Ectodermal cell (in vitro differentiated cells): ENCODE measurements at regions not wholly inside any gene's neighbourhood (a gene's known extent, or its start where the extent isn't known, plus 50 kb on each side); places are given as distances from the start of the nearest gene placed in this dataset.

Experiments used
- H3K27ac ChIP-seq: 2 replicates; pipeline ENCODE4 v1.7.0; 2013; ENCODE audit warnings: mild to moderate bottlenecking, low read depth, low read length; ENCODE audit not compliant: insufficient read depth, poor library complexity, severe bottlenecking
- H3K27me3 ChIP-seq: 2 replicates; pipeline ENCODE4 v1.7.0; 2013; ENCODE audit warnings: mild to moderate bottlenecking, low read length; ENCODE audit not compliant: insufficient read depth, control insufficient read depth, poor library complexity, severe bottlenecking
- H3K36me3 ChIP-seq: one replicate; pipeline ENCODE4 v1.7.0; 2013; ENCODE audit warnings: low read length; ENCODE audit not compliant: control insufficient read depth, insufficient read depth
- H3K4me1 ChIP-seq: one replicate; pipeline ENCODE4 v1.7.0; 2013; ENCODE audit warnings: low read length; ENCODE audit not compliant: control insufficient read depth, insufficient read depth
- H3K4me3 ChIP-seq: 2 replicates; pipeline ENCODE4 v1.7.0; 2013; ENCODE audit warnings: low read depth, low read length, control low read depth; ENCODE audit not compliant: insufficient read depth
- H3K9me3 ChIP-seq: 2 replicates; pipeline ENCODE4 v1.7.0; 2013; ENCODE audit warnings: mild to moderate bottlenecking, low read length, moderate library complexity; ENCODE audit not compliant: control insufficient read depth
- WGBS, 2 experiments: methylation state at CpG; one replicate each; pipeline ENCODE4 v1.1.7; 2013; ENCODE audit warnings: missing lambda C conversion rate in 2 of 2; 5-methylcytosine and 5-hydroxymethylcytosine counted together

DNA sequence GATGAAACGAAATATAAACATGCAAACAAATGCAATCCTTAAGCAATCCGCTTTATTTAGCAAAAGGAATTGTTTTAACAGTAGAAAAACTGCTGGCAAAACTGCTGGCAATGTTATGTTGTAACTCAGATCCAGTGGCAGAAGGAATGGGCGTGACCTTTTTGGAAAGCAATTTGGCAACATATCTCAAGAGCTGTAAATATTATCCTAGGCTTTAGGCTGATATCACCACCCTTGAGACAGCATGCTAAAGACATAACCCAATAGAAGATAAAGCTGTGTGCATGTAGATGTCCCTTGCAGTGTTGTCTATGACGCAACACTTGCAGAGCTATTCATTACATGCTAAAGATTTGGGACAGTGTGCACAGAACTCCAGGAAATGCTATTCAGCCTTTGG, 138.5 kb downstream of the DICER1 start:
- no peak overlapping the region for H3K4me3 ChIP-seq
- H3K9me3 ChIP-seq, result no peaks in the 10 kb centered on the region
- WGBS, 2 experiments, result 92 to 94% methylated on average over 4 of the region's 4 CpGs
- no peaks in the 10 kb centered on the region for H3K4me1 ChIP-seq
- H3K36me3 ChIP-seq, result no peaks in the 10 kb centered on the region
- H3K27me3 ChIP-seq, result no peaks in the 10 kb centered on the region
- H3K27ac ChIP-seq, result no peak overlapping the region

DNA sequence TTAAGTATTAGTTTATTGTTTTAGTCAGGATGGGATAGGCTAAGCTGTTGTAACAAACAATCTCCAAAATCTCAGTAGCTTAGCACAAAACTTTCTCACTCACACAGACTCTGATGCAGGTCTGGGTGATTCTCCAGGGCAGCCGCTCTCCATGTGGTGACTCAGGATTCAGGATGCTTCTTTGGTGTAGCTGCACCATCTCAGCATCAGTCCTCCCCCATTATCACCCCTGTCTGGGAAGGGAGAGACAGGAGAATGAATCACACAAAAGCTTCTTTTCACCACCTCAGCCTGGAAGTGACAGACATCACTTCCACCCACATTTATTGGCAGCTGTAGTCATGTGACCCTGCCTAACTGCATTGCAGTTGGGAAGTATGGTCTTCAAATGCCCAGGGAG, 142.3 kb downstream of the DICER1 start:
- Histone ChIP-seq H3K27ac (no peak overlapping the region), H3K9me3 (no peaks in the 10 kb centered on the region), H3K4me3 (no peak overlapping the region), H3K27me3 (no peaks in the 10 kb centered on the region), H3K4me1 (no peaks in the 10 kb centered on the region), H3K36me3 (no peaks in the 10 kb centered on the region)
- WGBS, 2 experiments, result 35 to 48% methylated on average over 1 of the region's 1 CpG

DNA sequence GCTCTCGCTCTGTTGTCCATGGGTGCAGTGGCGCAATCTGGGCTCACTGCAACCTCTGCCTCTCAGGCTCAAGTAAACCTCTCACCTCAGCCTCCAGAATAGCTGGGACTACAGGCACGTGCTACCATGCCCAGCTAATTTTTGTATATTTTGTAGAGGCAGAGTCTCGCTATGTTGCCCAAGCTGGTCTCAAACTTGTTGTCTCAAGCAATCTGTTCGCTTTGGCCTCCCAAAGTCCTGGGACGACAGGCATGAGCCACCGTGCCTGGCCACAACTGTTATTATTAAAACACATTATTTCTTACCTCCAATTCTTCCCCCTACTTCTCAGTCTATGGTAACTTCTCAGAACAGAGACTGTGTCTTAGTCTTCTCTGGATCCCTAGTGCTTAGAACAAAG, 143.3 kb downstream of the DICER1 start:
- H3K36me3 ChIP-seq, result no peaks in the 10 kb centered on the region
- H3K9me3 ChIP-seq, result no peaks in the 10 kb centered on the region
- H3K4me3 ChIP-seq, result no peak overlapping the region
- no peaks in the 10 kb centered on the region for H3K4me1 ChIP-seq
- 93 to 94% methylated on average over 7 of the region's 7 CpGs for WGBS, 2 experiments
- no peak overlapping the region for H3K27ac ChIP-seq
- H3K27me3 ChIP-seq, result no peaks in the 10 kb centered on the region

DNA sequence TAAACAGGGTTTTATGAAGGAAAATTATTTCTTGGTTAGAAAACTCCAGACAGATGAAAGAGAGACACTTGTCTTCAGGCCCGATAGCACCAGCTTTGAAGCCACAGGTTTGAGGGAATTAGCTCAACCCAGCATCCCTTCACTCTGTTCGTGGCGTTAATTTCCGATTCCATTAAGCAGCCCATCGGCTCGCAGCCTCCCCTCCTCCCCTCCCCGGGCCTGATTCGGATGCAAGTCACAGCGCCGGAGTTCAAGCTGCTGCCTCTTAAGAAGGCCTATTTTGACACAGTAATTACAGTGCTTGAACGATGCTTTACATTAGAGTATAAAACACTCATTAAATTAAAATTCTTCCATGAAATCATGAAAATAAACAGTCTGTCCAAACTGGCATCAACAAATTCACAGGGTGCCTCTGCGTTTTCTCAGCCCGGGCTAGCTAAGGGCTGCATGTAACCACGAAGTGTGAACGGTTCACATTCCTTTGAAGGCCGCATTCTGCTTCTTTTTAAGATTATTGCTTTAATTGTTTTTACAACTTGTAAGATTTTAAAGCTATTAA, 145.8 kb downstream of the DICER1 start:
- Histone ChIP-seq H3K36me3 (no peaks in the 10 kb centered on the region), H3K4me1 (no peaks in the 10 kb centered on the region), H3K9me3 (no peaks in the 10 kb centered on the region), H3K27ac (no peak overlapping the region), H3K27me3 (no peaks in the 10 kb centered on the region), H3K4me3 (no peak overlapping the region)
- 74 to 79% methylated on average over 15 to 16 of the region's 16 CpGs for WGBS, 2 experiments

DNA sequence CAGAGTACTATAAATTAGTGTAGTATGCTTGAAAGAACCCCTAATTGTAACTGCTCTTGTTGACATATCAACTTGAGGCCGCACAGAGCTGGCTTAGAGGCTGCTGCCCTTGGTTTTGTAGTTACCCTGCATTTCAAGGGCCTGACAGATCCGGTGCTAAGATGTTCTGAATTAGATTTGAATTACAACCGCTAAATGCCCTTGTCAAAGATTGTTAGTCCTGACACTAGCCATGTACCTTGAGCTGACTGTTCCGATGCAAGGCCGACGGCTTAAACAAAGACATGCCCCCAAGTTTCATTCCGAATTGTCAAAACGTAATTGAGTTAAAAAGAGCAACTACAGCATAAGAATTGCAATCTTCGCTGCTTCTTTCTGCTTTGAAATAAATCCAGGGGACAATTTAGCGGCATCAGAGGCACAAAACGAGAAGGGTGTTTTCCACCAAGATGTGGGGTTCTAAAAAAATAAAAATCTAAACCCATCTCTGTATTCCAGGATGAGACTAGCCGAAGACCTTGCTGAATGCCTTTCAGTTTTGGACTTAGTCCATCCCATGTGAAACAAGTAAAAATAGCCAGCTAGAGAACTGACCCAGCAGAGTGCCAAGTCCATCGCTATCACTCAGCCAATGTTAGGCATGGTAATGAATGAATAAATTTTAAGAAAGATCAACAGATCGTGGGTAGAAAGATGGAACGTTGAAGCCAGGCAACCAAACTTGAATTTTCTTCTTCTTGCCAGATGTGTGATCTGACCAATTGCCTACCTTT, 148.7 kb downstream of the DICER1 start:
- no peaks in the 10 kb centered on the region for H3K4me1 ChIP-seq

DNA sequence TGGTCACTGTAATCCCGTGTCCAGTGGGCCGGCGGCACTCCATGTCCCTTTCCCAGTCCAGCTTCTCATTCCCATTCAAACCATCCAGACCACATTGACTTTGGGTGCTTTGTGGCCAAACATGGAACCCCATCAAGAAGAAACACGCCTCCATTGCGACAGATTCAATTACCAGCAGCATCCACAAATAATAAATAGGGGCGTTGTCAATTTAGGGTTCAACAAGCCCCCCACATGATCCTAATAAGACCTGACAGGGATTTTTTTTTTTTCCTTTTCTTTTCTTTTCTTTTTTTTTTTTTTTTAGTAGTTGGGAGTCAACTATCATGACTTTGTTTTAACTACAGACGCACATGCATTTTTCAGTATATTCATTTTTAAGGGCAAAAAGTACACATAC, 149.4 kb downstream of the DICER1 start:
- H3K36me3 ChIP-seq, result no peaks in the 10 kb centered on the region
- 93 to 94% methylated on average over 7 of the region's 7 CpGs for WGBS, 2 experiments
- H3K4me3 ChIP-seq, result no peak overlapping the region
- H3K27ac ChIP-seq, result no peak overlapping the region
- no peaks in the 10 kb centered on the region for H3K27me3 ChIP-seq
- H3K9me3 ChIP-seq, result no peaks in the 10 kb centered on the region
- peaks cover 3% of the 10 kb centered on the region for H3K4me1 ChIP-seq

More for the DNA sequence above, 148.7 kb downstream of the DICER1 start:
- no peaks in the 10 kb centered on the region for H3K27me3 ChIP-seq
- no peak overlapping the region for H3K27ac ChIP-seq
- no peaks in the 10 kb centered on the region for H3K9me3 ChIP-seq
- WGBS, 2 experiments, result 94% methylated on average over 15 of the region's 15 CpGs
- no peak overlapping the region for H3K4me3 ChIP-seq
- no peaks in the 10 kb centered on the region for H3K36me3 ChIP-seq

DNA sequence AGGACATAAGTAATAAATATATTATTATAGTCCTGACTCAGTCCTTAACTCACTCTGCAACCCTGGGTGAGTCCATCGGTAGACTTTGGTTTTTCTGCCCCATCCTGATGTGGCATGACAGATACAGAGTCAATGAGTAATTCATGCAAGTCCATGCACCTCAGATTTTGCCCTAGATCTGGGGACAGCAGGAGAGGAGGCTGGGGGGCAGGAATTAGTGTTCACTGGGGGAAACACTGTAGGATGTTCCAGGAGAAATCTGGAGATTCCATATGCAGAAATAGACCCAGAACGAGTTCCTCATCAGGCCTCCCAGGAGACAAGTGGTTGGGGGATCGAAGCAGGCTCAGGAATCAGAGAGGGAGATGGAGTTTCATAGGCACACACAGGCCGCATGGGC, 150.8 kb downstream of the DICER1 start:
- H3K4me1 ChIP-seq, result peaks cover 3% of the 10 kb centered on the region
- no peak overlapping the region for H3K27ac ChIP-seq
- WGBS, 2 experiments, result 93 to 96% methylated on average over 4 of the region's 4 CpGs
- no peak overlapping the region for H3K4me3 ChIP-seq
- no peaks in the 10 kb centered on the region for H3K36me3 ChIP-seq
- no peaks in the 10 kb centered on the region for H3K9me3 ChIP-seq
- no peaks in the 10 kb centered on the region for H3K27me3 ChIP-seq

DNA sequence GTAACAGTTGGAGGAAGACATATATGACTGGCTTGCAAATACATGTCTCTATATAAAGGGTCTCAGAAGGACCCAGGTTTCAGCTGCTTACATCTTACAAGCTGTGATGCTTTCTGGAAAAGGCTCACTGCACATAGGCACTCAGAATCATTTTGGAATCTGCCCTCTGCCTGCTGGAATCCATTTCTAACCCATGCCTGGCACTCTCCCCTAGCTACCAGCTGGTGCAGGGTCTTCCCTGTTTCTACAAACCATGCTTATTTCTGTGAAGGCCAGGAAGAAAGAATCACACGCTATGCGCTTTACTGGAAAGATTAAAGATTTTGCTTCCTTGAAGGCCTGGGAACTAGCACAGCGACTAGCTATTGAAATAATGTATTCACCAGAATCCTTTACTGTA, 151.3 kb downstream of the DICER1 start:
- Histone ChIP-seq H3K4me1 (peaks cover 3% of the 10 kb centered on the region), H3K9me3 (no peaks in the 10 kb centered on the region), H3K4me3 (no peak overlapping the region), H3K27ac (no peak overlapping the region), H3K36me3 (no peaks in the 10 kb centered on the region), H3K27me3 (no peaks in the 10 kb centered on the region)
- 98 to 100% methylated on average over 3 of the region's 3 CpGs for WGBS, 2 experiments

DNA sequence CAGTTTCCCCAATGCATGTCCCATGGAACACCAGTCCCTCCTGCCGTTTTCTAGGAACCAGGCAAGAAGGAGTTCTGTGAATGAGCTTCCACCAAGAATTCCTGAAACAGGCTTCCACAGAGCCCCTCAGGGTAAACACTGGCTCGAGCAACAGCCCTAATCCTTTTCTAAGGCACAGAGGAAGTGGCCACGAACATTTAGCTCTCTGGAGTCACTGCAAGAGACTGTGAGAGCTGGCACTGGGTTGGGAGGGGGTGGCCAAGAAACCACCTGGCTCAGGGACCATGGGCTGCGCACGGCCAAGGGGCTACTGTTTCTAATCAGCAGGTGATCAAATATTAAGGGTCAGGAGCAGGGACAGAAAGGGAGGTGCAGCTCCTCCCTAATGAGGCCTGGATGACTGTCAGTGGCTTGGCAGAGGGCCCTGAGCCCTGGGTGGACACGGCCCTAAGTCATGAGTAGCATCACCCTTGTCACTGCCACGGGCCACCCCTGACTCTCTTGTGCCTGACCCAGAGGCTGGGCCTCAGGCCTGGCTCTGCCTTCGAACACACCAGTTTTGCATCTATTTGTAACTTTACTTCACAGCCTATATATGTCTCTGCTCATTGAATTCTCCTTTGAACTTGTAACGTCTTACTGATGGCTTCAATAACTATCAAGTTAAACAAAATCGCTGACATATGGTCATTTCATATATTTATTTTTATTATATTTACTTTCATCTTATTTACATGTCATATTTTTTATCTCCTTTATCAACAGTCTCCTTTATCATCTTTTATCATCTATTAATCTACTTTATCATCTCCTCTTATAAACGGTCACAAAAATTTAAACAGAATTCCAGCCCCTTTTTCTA, 154.0 kb downstream of the DICER1 start:
- H3K27ac ChIP-seq, result no peak overlapping the region
- 85 to 86% methylated on average over 11 of the region's 11 CpGs for WGBS, 2 experiments
- H3K9me3 ChIP-seq, result no peaks in the 10 kb centered on the region
- H3K4me1 ChIP-seq, result peaks cover 6% of the 10 kb centered on the region
- no peak overlapping the region for H3K4me3 ChIP-seq
- no peaks in the 10 kb centered on the region for H3K36me3 ChIP-seq
- no peaks in the 10 kb centered on the region for H3K27me3 ChIP-seq

DNA sequence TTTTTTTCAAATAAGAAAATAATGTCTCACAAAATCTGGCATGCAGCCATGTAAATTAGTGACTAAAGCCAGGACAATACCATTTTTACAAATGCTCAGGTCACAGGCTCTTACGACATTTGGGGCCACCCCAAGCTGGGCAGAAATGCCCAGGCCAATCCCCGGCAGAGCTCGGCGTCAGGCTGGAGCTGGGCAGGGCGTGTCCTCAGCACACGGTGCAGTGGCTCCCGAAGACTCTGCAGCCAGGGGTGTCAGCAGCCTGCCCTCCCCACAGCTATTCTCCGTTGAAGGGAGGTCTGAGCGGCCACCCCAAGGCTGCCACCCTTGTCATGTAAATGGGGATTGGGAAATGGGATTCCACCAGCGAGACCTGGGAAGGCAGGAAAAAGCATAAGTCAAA, 158.6 kb downstream of the DICER1 start:
- no peak overlapping the region for H3K27ac ChIP-seq
- no peaks in the 10 kb centered on the region for H3K9me3 ChIP-seq
- peaks cover 3% of the 10 kb centered on the region for H3K27me3 ChIP-seq
- WGBS, 2 experiments, result 11% methylated on average over 10 of the region's 10 CpGs
- peaks cover 6% of the 10 kb centered on the region for H3K4me1 ChIP-seq
- H3K36me3 ChIP-seq, result no peaks in the 10 kb centered on the region
- H3K4me3 ChIP-seq, result no peak overlapping the region
